GM12878 (cell line): ENCODE measurements at regions not wholly inside any gene's neighbourhood (a gene's known extent, or its start where the extent isn't known, plus 50 kb on each side); places are given as distances from the start of the nearest gene placed in this dataset.

Experiments used
- ATAC-seq: fragments of 200-7000 bp; cut with Tn5 transposase; 3 replicates; pipeline ENCODE4 v1.9.1; 2020; ENCODE audit warnings: mild to moderate bottlenecking, moderate library complexity
- BruUV-seq: library from RNA; stranded (reverse); fragments of 400-500 nt; replicated peaks from 2 replicates; lab custom pipeline; 2021; lab: Mats Ljungman, UMichigan
- CTCF ChIA-PET: fragments of 300-600 bp; sonication (Branson Sonifier 250); formaldehyde crosslinking; extraction: SDS; loops from one replicate; lab custom pipeline; 2021; ENCODE audit warnings: inconsistent platforms; lab: Yijun Ruan, JAX
- POLR2A ChIA-PET: fragments of 350-600 bp; formaldehyde crosslinking; extraction: SDS; loops from one replicate; lab custom pipeline; 2021; ENCODE audit warnings: inconsistent platforms; lab: Charles Lee
- RAD21 ChIA-PET: fragments of 300-600 bp; sonication (Branson Sonifier 250); formaldehyde crosslinking; loops from one replicate; lab custom pipeline; 2023; ENCODE audit warnings: antibody characterized with exemption; ENCODE audit not compliant: unreplicated experiment; lab: Charles Lee
- SMC1A ChIA-PET: fragments of 300-600 bp; sonication (Branson Sonifier 250); formaldehyde crosslinking; loops from one replicate; lab custom pipeline; 2023; ENCODE audit not compliant: unreplicated experiment, uncharacterized antibody; lab: Charles Lee
- DNase-seq: peaks from one replicate; pipeline ENCODE4 v3.0.0-alpha.2; 2011; ENCODE audit warnings: low read depth, low spot score
- FAIRE-seq: peaks from 3 replicates; lab custom pipeline; 2011; peaks lifted over from hg19 to GRCh38; lab: Jason Lieb, UNC
- H2AFZ ChIP-seq: 2 replicates; pipeline ENCODE4 v1.6.0; 2011; ENCODE audit warnings: low read depth, low read length, control low read depth; ENCODE audit not compliant: control insufficient read depth
- H3K27ac ChIP-seq: 2 replicates; pipeline ENCODE4 v1.5.1; 2011; ENCODE audit warnings: control low read depth; ENCODE audit not compliant: control insufficient read depth, insufficient read depth
- H3K27me3 ChIP-seq, 2 experiments: replicated peaks in 1 of 2; 2 replicates each; pipeline versions ENCODE4 v1.6.0 to v1.6.1; 2011; ENCODE audit warnings: low read length in 1 of 2; ENCODE audit not compliant: control insufficient read depth in 2 of 2, insufficient read depth in 2 of 2
- H3K36me3 ChIP-seq, 2 experiments: 2 replicates each; pipeline ENCODE4 v1.5.1; 2011; ENCODE audit warnings: low read length in 1 of 2; ENCODE audit not compliant: control insufficient read depth in 2 of 2, insufficient read depth in 2 of 2
- H3K4me1 ChIP-seq: 2 replicates; pipeline ENCODE4 v1.6.1; 2011; ENCODE audit warnings: mild to moderate bottlenecking, low read length, moderate library complexity, mixed read lengths; ENCODE audit not compliant: control insufficient read depth, insufficient read depth
- H3K4me2 ChIP-seq: 2 replicates; pipeline ENCODE4 v1.6.0; 2011; ENCODE audit warnings: control low read depth; ENCODE audit not compliant: control insufficient read depth, insufficient read depth
- H3K4me3 ChIP-seq: fragments of 200-600 bp; sonication (generic); 2 replicates; pipeline ENCODE4 v1.5.1; 2016
- H3K79me2 ChIP-seq: 2 replicates; pipeline ENCODE4 v1.6.0; 2011; ENCODE audit warnings: low read length; ENCODE audit not compliant: control insufficient read depth, insufficient read depth
- H3K9ac ChIP-seq: 2 replicates; pipeline ENCODE4 v1.8.0; 2011; ENCODE audit warnings: low read length, control low read depth, mixed read lengths; ENCODE audit not compliant: control insufficient read depth, insufficient read depth
- H3K9me3 ChIP-seq: replicated peaks from 3 replicates; pipeline ENCODE4 v1.5.1; 2011; ENCODE audit warnings: mild to moderate bottlenecking, low read length; ENCODE audit not compliant: control insufficient read depth, insufficient read depth
- H4K20me1 ChIP-seq: 2 replicates; pipeline ENCODE4 v1.6.0; 2011; ENCODE audit not compliant: control insufficient read depth, insufficient read depth
- EZH2 ChIP-seq: IDR thresholded peaks from 2 replicates; pipeline ENCODE4 v1.6.1; 2012; ENCODE audit warnings: low read depth, mild to moderate bottlenecking, control low read depth, inconsistent platforms, low read length, borderline replicate concordance; ENCODE audit not compliant: control insufficient read depth
- HCFC1 ChIP-seq: fragments of 150-350 bp; IDR thresholded peaks from 2 replicates; pipeline ENCODE4 v1.6.1; 2014; ENCODE audit warnings: low read length
- MTA3 ChIP-seq: IDR thresholded peaks from 2 replicates; pipeline ENCODE4 v1.6.1; 2012; ENCODE audit warnings: low read length, inconsistent platforms, borderline replicate concordance
- MXI1 ChIP-seq: fragments of 150-350 bp; IDR thresholded peaks from 2 replicates; pipeline ENCODE4 v1.6.1; 2011; ENCODE audit warnings: low read depth, mild to moderate bottlenecking, inconsistent platforms, low read length, improper control_type of control experiment
- NFIC ChIP-seq: IDR thresholded peaks from 2 replicates; pipeline ENCODE4 v1.6.1; 2012; ENCODE audit warnings: low read depth, mild to moderate bottlenecking, inconsistent platforms, low read length, moderate library complexity
- POLR2A ChIP-seq: IDR thresholded peaks from 2 replicates; pipeline ENCODE4 v1.6.1; 2011; ENCODE audit warnings: low read depth, mild to moderate bottlenecking, low read length
- POLR2AphosphoS5 ChIP-seq: IDR thresholded peaks from 2 replicates; pipeline ENCODE4 v1.6.1; 2011; ENCODE audit warnings: mild to moderate bottlenecking, low read length, inconsistent platforms
- RBBP5 ChIP-seq: fragments of 200-600 bp; sonication (generic); conservative IDR thresholded peaks from 2 replicates; pipeline ENCODE4 v1.6.1; 2016
- SMARCA5 ChIP-seq: fragments of 450-650 bp; IDR thresholded peaks from 2 replicates; pipeline ENCODE4 v1.6.1; 2017; ENCODE audit warnings: mild to moderate bottlenecking
- YY1 ChIP-seq: IDR thresholded peaks from 2 replicates; pipeline ENCODE4 v1.6.1; 2011; ENCODE audit warnings: low read depth, mild to moderate bottlenecking, low read length
- ZBED1 ChIP-seq: IDR thresholded peaks from 2 replicates; pipeline ENCODE4 v1.6.1; 2016; ENCODE audit warnings: borderline replicate concordance
- WGBS: methylation state at CpG from one replicate; pipeline ENCODE4 v1.1.6; 2016; ENCODE audit warnings: low lambda C conversion rate; ENCODE audit not compliant: insufficient replicate concordance, insufficient coverage; ENCODE audit errors: missing lambda C conversion rate; 5-methylcytosine and 5-hydroxymethylcytosine counted together
- in situ Hi-C: fragments of 300-500 bp; cut with MboI; formaldehyde crosslinking; loops from 9 replicates; pipeline ENCODE4 v1.14.3; 2018; ENCODE audit warnings: mixed read lengths
- intact Hi-C: fragments of 100-400 bp; cut with micrococcal nuclease; formaldehyde crosslinking; loops from one replicate; pipeline ENCODE4 v1.14.2; 2022; ENCODE audit not compliant: unreplicated experiment
- TF ChIP-seq, protein P1 (sequence below): fragments of 450-650 bp; formaldehyde crosslinking; IDR thresholded peaks from 2 replicates; pipeline ENCODE4 v1.4.0; 2020; ENCODE audit warnings: mild to moderate bottlenecking, moderate library complexity
- TF ChIP-seq, protein P2 (sequence below): fragments of 450-650 bp; IDR thresholded peaks from 2 replicates; pipeline ENCODE4 v1.6.1; 2017; ENCODE audit warnings: mild to moderate bottlenecking, low read depth, inconsistent platforms; ENCODE audit not compliant: poor library complexity, severe bottlenecking

DNA sequence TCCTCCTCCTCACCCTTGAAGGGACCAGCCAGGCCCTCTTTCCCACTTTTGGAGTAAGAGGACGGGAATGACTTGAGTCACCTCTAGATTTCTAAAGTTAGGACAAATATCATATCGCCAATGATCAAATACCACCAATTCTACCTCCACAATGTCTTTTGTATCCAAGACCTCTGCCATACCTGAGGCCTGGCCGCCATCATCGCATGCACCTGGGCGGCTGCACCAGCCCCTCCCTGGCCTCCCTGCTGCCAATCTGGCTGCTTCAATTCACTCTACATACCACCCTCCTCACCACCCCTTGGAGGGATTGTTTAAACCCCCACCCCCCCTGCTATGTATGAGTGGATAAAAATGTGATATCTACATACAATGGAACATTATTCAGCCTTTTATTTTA, 75.0 kb upstream of the RALY start:
- ATAC-seq (no peak), DNase-seq (no peak), FAIRE-seq (no peak)
- no peak overlapping the region for H2AFZ ChIP-seq
- no peak for TF ChIP-seq SMARCA5
- H3K9me3 ChIP-seq = no peaks in the 10 kb centered on the region
- H3K9ac ChIP-seq = no peak overlapping the region
- no peaks in the 10 kb centered on the region for H3K36me3 ChIP-seq
- H3K27ac ChIP-seq = no peak overlapping the region
- no TSS peak for BruUV-seq
- no peak overlapping the region for H3K4me3 ChIP-seq
- H4K20me1 ChIP-seq = no peaks in the 10 kb centered on the region
- intact Hi-C loops = loop anchor here (5.0 kb wide), 3 partner anchors 56 to 209 kb away; no protein-coding TSS in a partner anchor
- H3K27me3 ChIP-seq = no peaks in the 10 kb centered on the region
- peaks cover 8% of the 10 kb centered on the region for H3K4me1 ChIP-seq
- H3K79me2 ChIP-seq = no peaks in the 10 kb centered on the region
- ChIA-PET RAD21 (no interaction called here), SMC1A (no interaction called here), CTCF (interaction anchor here (0.9 to 6.1 kb wide), 2 partner anchors 112 to 211 kb away, joined by 3 to 43 read pairs; no protein-coding TSS in a partner anchor), POLR2A (interaction anchor here (0.7 kb wide), 1 partner anchor 98 kb away, joined by 5 read pairs; no protein-coding TSS in a partner anchor)
- WGBS = 97% methylated on average over 5 of the region's 5 CpGs
- in situ Hi-C loops = no loop called here
- no peak overlapping the region for H3K4me2 ChIP-seq

DNA sequence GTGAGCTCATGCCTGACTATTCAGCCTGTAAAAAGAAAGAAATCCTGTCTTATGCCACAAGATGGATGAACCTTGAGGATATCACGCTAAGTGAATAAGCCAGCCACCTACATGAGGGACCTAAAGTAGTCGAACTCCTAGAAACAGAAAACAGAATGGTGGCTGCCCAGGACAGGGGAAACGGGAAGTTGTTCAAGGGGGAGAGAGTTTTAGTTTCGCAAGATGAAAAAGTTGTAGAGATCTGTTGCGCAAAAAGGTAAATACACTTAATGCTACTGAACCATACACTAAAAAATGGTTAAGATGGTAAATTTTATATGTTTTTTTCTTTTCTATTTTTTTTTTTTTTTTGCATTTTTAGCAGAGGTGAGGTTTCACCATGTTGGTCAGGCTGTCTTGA, 74.1 kb upstream of the RALY start:
- H3K4me1 ChIP-seq = peaks cover 8% of the 10 kb centered on the region
- no peaks in the 10 kb centered on the region for H3K9me3 ChIP-seq
- BruUV-seq = no TSS peak
- no peak for FAIRE-seq
- ChIA-PET CTCF (interaction anchor here (0.7 to 0.9 kb wide), 2 partner anchors 30 to 111 kb away, joined by 3 to 4 read pairs; no protein-coding TSS in a partner anchor), RAD21 (no interaction called here), POLR2A (interaction anchor here (0.6 to 0.7 kb wide), 2 partner anchors 108 to 249 kb away, joined by 3 to 6 read pairs; no protein-coding TSS in a partner anchor), SMC1A (interaction anchor here (0.6 kb wide), 1 partner anchor 11 kb away, joined by 3 read pairs; no protein-coding TSS in a partner anchor)
- H3K79me2 ChIP-seq = no peaks in the 10 kb centered on the region
- H4K20me1 ChIP-seq = no peaks in the 10 kb centered on the region
- no peak overlapping the region for H3K9ac ChIP-seq
- H3K27ac ChIP-seq = no peak overlapping the region
- in situ Hi-C loops = no loop called here
- no peak for ATAC-seq
- DNase-seq = no peak
- 71% methylated on average over 5 of the region's 5 CpGs for WGBS
- intact Hi-C loops = loop anchor here (5.0 kb wide), 3 partner anchors 57 to 208 kb away; no protein-coding TSS in a partner anchor
- no peaks in the 10 kb centered on the region for H3K27me3 ChIP-seq
- H2AFZ ChIP-seq = no peak overlapping the region
- no peak overlapping the region for H3K4me3 ChIP-seq
- H3K36me3 ChIP-seq = no peaks in the 10 kb centered on the region
- no peak overlapping the region for H3K4me2 ChIP-seq
- no peak for TF ChIP-seq NFIC
- no peak for TF ChIP-seq HCFC1
- no peak for TF ChIP-seq EZH2
- no peak for TF ChIP-seq MXI1
- no peak for TF ChIP-seq YY1
- TF ChIP-seq POLR2AphosphoS5 = no peak
- TF ChIP-seq ZBED1 = no peak
- TF ChIP-seq, protein P1, sequence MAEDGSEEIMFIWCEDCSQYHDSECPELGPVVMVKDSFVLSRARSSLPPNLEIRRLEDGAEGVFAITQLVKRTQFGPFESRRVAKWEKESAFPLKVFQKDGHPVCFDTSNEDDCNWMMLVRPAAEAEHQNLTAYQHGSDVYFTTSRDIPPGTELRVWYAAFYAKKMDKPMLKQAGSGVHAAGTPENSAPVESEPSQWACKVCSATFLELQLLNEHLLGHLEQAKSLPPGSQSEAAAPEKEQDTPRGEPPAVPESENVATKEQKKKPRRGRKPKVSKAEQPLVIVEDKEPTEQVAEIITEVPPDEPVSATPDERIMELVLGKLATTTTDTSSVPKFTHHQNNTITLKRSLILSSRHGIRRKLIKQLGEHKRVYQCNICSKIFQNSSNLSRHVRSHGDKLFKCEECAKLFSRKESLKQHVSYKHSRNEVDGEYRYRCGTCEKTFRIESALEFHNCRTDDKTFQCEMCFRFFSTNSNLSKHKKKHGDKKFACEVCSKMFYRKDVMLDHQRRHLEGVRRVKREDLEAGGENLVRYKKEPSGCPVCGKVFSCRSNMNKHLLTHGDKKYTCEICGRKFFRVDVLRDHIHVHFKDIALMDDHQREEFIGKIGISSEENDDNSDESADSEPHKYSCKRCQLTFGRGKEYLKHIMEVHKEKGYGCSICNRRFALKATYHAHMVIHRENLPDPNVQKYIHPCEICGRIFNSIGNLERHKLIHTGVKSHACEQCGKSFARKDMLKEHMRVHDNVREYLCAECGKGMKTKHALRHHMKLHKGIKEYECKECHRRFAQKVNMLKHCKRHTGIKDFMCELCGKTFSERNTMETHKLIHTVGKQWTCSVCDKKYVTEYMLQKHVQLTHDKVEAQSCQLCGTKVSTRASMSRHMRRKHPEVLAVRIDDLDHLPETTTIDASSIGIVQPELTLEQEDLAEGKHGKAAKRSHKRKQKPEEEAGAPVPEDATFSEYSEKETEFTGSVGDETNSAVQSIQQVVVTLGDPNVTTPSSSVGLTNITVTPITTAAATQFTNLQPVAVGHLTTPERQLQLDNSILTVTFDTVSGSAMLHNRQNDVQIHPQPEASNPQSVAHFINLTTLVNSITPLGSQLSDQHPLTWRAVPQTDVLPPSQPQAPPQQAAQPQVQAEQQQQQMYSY (CRISPR knock-in tag) = no peak
- TF ChIP-seq RBBP5 = no peak
- TF ChIP-seq, protein P2, sequence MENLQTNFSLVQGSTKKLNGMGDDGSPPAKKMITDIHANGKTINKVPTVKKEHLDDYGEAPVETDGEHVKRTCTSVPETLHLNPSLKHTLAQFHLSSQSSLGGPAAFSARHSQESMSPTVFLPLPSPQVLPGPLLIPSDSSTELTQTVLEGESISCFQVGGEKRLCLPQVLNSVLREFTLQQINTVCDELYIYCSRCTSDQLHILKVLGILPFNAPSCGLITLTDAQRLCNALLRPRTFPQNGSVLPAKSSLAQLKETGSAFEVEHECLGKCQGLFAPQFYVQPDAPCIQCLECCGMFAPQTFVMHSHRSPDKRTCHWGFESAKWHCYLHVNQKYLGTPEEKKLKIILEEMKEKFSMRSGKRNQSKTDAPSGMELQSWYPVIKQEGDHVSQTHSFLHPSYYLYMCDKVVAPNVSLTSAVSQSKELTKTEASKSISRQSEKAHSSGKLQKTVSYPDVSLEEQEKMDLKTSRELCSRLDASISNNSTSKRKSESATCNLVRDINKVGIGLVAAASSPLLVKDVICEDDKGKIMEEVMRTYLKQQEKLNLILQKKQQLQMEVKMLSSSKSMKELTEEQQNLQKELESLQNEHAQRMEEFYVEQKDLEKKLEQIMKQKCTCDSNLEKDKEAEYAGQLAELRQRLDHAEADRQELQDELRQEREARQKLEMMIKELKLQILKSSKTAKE = no peak
- TF ChIP-seq POLR2A = no peak
- TF ChIP-seq MTA3 = no peak
